NT2/D1 (cell line): ENCODE measurements at regions not wholly inside any gene's neighbourhood (a gene's known extent, or its start where the extent isn't known, plus 50 kb on each side); places are given as distances from the start of the nearest gene placed in this dataset.

ENCODE experiments used
- YY1 ChIP-seq: IDR thresholded peaks from 2 replicates; pipeline ENCODE4 v1.6.1; 2011; ENCODE audit not compliant: insufficient read length, insufficient read depth
- ZNF274 ChIP-seq: IDR thresholded peaks from 2 replicates; pipeline ENCODE4 v1.6.1; 2011; ENCODE audit warnings: mild to moderate bottlenecking, low read depth, low read length

- TF ChIP-seq YY1 (no peak), ZNF274 (no peak)
Observed at GRCh38 chr17:6901086-6901485, 69.6 kb upstream of the TEKT1 start.
